Body of pancreas (tissue), 4 donors: ENCODE measurements at regions not wholly inside any gene's neighbourhood (a gene's known extent, or its start where the extent isn't known, plus 50 kb on each side); places are given as distances from the start of the nearest gene placed in this dataset.
A peak's percentile ranks its signal among the peaks of the same experiment; 100 is the strongest.

Experiments used
- ATAC-seq: fragments of 150-250 bp; one replicate; pipeline ENCODE4 v1.9.1; 2016
- DNase-seq, 4 donors: peaks; one replicate each; pipeline ENCODE4 v3.0.0-alpha.2; 2019
- H3K27ac ChIP-seq, 4 donors: fragments of 200-600 bp; sonication (generic); 1 replicate in 3 of 4; 2 replicates in 1 of 4; pipeline versions ENCODE4 v1.5.1 to v1.6.1; 2016 to 2019; ENCODE audit warnings: mild to moderate bottlenecking in 1 of 4, mixed read lengths in 1 of 4, moderate library complexity in 1 of 4
- H3K27me3 ChIP-seq, 2 donors: fragments of 200-600 bp; sonication (generic); one replicate each; pipeline ENCODE4 v1.6.0; 2016; ENCODE audit warnings: mild to moderate bottlenecking in 1 of 2
- H3K36me3 ChIP-seq, 2 donors: fragments of 200-600 bp; sonication (generic); replicated peaks in 1 of 2; 2 replicates each; pipeline ENCODE4 v1.5.1; 2016; ENCODE audit warnings: low read depth in 2 of 2; ENCODE audit not compliant: insufficient read depth in 1 of 2
- H3K4me1 ChIP-seq: fragments of 200-600 bp; sonication (generic); one replicate; pipeline ENCODE4 v1.6.0; 2016
- H3K4me3 ChIP-seq, 2 donors: fragments of 200-600 bp; sonication (generic); 1 replicate in 1 of 2; 2 replicates in 1 of 2; pipeline ENCODE4 v1.5.1; 2016 to 2019
- H3K9me3 ChIP-seq, 3 donors: fragments of 200-600 bp; sonication (generic); 1 replicate in 2 of 3; 2 replicates in 1 of 3; pipeline ENCODE4 v1.5.1; 2016
- CTCF ChIP-seq, 7 experiments: fragments of 450-650 bp in 4 of 7; fragments of 200-600 bp in 3 of 7; sonication (generic) in 3 of 7; IDR thresholded peaks; one replicate each; pipeline ENCODE4 v1.5.1; 2016 to 2019; ENCODE audit warnings: antibody characterized with exemption in 7 of 7
- POLR2A ChIP-seq, 3 donors: fragments of 450-650 bp; IDR thresholded peaks; one replicate each; pipeline ENCODE4 v1.6.1; 2016; ENCODE audit warnings: antibody characterized with exemption in 3 of 3, mild to moderate bottlenecking in 2 of 3
- WGBS, 2 donors: methylation state at CpG; one replicate each; pipeline ENCODE4 v1.1.5; 2017; 5-methylcytosine and 5-hydroxymethylcytosine counted together
- intact Hi-C: fragments of 100-400 bp; cut with DNase I; formaldehyde crosslinking; loops from one replicate; pipeline ENCODE4 v1.15.1; 2023

DNA sequence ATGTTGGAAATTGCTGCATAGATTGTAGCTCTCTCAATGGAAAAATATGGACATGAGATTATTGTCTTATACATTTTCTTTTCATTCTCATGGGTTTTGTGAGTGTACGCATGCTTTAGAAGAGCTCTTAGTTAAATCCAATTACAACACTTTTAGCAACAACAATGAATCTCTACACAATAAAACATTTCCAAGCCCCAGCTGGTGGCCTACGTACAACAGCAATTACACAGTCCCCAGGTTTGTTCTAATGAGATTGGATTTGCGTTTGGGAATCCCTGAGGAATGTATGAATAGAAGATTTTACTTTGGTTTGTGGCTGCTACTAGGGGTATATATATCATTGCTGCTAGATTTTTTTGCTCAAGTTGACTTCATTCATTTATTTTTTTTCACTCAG is 98.6 kb downstream of the FHDC1 start:
- TF ChIP-seq POLR2A (IDR thresholded peaks at IDR 0.05) = no peak
- no peak for TF ChIP-seq CTCF (IDR thresholded peaks at IDR 0.05)
- DNase-seq (no peak), ATAC-seq (no peak)
- 58 to 87% methylated on average over 3 of the region's 3 CpGs for WGBS, 2 donors
- Histone ChIP-seq H3K27ac (no peak overlapping the region), H3K27me3 (no peaks in the 10 kb centered on the region), H3K4me3 (no peak overlapping the region), H3K9me3 (no peaks in the 10 kb centered on the region), H3K4me1 (peaks cover 11% of the 10 kb centered on the region), H3K36me3 (no peaks in the 10 kb centered on the region)
- intact Hi-C loops = no loop called here

DNA sequence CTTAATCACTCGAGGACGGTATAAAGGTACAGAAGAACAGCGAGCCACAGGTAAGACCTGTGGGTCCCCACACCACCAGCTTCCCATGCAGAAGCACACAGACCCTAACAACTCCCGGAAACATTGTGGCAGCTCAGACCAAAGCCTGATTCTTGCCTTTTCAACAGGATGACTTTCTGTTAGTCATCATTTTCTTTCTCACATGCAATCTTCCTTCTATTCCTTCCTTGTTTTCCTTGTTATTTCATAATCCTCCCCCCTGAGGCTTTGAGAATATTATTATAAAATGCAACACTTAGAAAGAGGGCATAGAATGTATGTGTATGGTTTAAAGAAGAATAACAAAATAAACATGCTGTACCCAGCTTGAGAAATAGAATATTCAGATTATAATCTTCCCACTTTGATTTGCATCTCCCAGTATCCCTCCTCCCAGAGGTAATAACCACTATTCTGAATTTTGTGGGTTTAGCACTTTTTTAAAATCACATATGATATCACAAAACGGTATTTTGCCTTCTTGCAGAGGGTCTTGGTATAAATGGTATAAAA is 100.9 kb downstream of the FHDC1 start:
- Histone ChIP-seq H3K9me3 (no peaks in the 10 kb centered on the region), H3K27me3 (no peaks in the 10 kb centered on the region), H3K36me3 (no peaks in the 10 kb centered on the region), H3K4me3 (no peak overlapping the region), H3K27ac (no peak overlapping the region), H3K4me1 (peaks cover 11% of the 10 kb centered on the region)
- TF ChIP-seq CTCF (IDR thresholded peaks at IDR 0.05) = no peak
- no peak for TF ChIP-seq POLR2A (IDR thresholded peaks at IDR 0.05)
- 78 to 88% methylated on average over 5 of the region's 5 CpGs for WGBS, 2 donors
- ATAC-seq = no peak
- no peak for DNase-seq
- intact Hi-C loops = no loop called here

DNA sequence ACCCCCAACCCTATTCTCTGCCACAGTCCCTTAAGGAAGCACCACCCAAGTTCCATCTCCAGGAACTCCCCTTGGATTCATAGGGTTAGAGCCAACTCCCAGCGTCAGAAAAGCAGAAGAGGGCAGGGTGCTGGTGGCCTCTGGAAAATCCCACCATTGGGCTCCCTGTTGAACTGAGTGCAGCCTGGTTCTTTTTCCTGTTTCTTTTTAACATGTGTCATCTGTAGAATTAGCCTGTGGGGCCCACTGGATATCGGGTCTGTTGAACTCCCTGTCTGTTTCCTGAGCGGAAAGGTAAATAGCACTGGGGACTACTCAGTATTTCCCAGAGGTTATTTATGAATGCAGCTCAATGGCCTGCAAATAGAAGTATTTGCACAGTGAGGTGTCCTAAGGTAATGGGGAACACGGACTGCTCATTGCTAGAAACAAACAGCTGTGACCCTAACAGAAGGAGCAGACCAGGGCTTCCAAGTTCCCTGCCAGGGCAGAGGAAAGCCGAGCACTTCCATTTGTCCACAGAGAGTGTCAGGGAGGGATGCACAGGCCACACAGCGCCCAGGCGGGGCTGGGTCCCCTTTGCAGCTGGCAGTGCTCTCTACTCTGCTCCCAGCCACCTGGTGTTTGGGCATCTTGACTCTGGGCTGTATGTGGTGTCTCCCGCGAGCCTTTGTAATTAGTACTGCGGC is 102.6 kb downstream of the FHDC1 start:
- H3K4me3 ChIP-seq = no peak overlapping the region
- intact Hi-C loops = no loop called here
- TF ChIP-seq POLR2A (IDR thresholded peaks at IDR 0.05) (no peak), CTCF (IDR thresholded peaks at IDR 0.05) (no peak)
- peaks cover 11% of the 10 kb centered on the region for H3K4me1 ChIP-seq
- H3K9me3 ChIP-seq = no peaks in the 10 kb centered on the region
- no peak overlapping the region for H3K27ac ChIP-seq
- WGBS, 2 donors = 27 to 28% methylated on average over 9 to 10 of the region's 10 CpGs
- peak in 3 of 4 donors; percentile 29 to 34 (median 31) for DNase-seq
- H3K27me3 ChIP-seq = no peaks in the 10 kb centered on the region
- no peaks in the 10 kb centered on the region for H3K36me3 ChIP-seq
- ATAC-seq = peak; percentile 79

GRCh38 chr4:153039542-153040185 is 103.5 kb downstream of the FHDC1 start:
- Histone ChIP-seq H3K4me3 (no peak overlapping the region), H3K9me3 (no peaks in the 10 kb centered on the region), H3K36me3 (no peaks in the 10 kb centered on the region), H3K4me1 (peaks cover 11% of the 10 kb centered on the region), H3K27me3 (no peaks in the 10 kb centered on the region), H3K27ac (no peak overlapping the region)
- WGBS, 2 donors = 92 to 94% methylated on average over 3 of the region's 3 CpGs
- intact Hi-C loops = no loop called here
- no peak for DNase-seq
- ATAC-seq = no peak
- TF ChIP-seq CTCF (IDR thresholded peaks at IDR 0.05) (no peak), POLR2A (IDR thresholded peaks at IDR 0.05) (no peak)
